ENCODE measurements at regions not wholly inside any gene's neighbourhood (a gene's known extent, or its start where the extent isn't known, plus 50 kb on each side); places are given as distances from the start of the nearest gene placed in this dataset.

- Histone ChIP-seq H3K9me3 (replicated peaks; ENCODE audit: control insufficient read depth, insufficient read depth, low read length) (no peaks in the 10 kb centered on the region), H3K36me3 (ENCODE audit: control insufficient read depth in 2 of 2, insufficient read depth in 2 of 2, low read length in 1 of 2) (no peaks in the 10 kb centered on the region), H4K20me1 (ENCODE audit: control insufficient read depth, insufficient read depth) (no peaks in the 10 kb centered on the region), H3K27ac (ENCODE audit: control insufficient read depth, insufficient read depth) (no peak overlapping the region), H3K79me2 (ENCODE audit: control insufficient read depth, insufficient read depth, low read length) (no peaks in the 10 kb centered on the region), H3K27me3 (replicated peaks in 1 of 2; ENCODE audit: control insufficient read depth in 2 of 2, insufficient read depth in 2 of 2, low read length in 1 of 2) (peaks cover 0 to 2% of the 10 kb centered on the region in 2 experiments; a peak in 1 of 4 replicates), H3K4me1 (ENCODE audit: control insufficient read depth, insufficient read depth, low read length) (peaks cover 3% of the 10 kb centered on the region; the same call in 1 of the 2 replicates), H3K9ac (ENCODE audit: control insufficient read depth, insufficient read depth, low read length) (no peak overlapping the region), H2AFZ (ENCODE audit: control insufficient read depth, low read depth, low read length) (no peak overlapping the region), H3K4me2 (ENCODE audit: control insufficient read depth, insufficient read depth) (no peak overlapping the region), H3K4me3 (no peak overlapping the region)
- TF ChIP-seq ASH2L (IDR thresholded peaks at IDR 0.05; ENCODE audit: borderline replicate concordance, low read depth) (no peak), MTA3 (IDR thresholded peaks at IDR 0.05; ENCODE audit: borderline replicate concordance, low read length) (no peak), TAF1 (IDR thresholded peaks at IDR 0.05; ENCODE audit: borderline replicate concordance, low read depth, low read length) (no peak), CBX5 (IDR thresholded peaks at IDR 0.05; ENCODE audit: low read depth) (no peak), RUNX3 (IDR thresholded peaks at IDR 0.05; ENCODE audit: low read length) (no peak), SRF (IDR thresholded peaks at IDR 0.05; ENCODE audit: low read depth in 2 of 2, low read length in 2 of 2) (no peak), MLLT1 (IDR thresholded peaks at IDR 0.05) (no peak), RAD51 (IDR thresholded peaks at IDR 0.05) (no peak), USF2 (IDR thresholded peaks at IDR 0.05; ENCODE audit: borderline replicate concordance, low read depth, low read length) (no peak), SP1 (IDR thresholded peaks at IDR 0.05; ENCODE audit: low read depth, low read length) (no peak)
- WGBS (ENCODE audit: insufficient coverage, insufficient replicate concordance, low lambda C conversion rate, missing lambda C conversion rate) = 80% methylated on average over 3 of the region's 3 CpGs
- BruUV-seq (replicated peaks) = no TSS peak
- SMC1A ChIA-PET (ENCODE audit: uncharacterized antibody, unreplicated experiment) = interaction anchor here (1.4 kb wide), 1 partner anchor 30 kb away, joined by 4 read pairs; no protein-coding TSS in a partner anchor
- in situ Hi-C loops (cut with MboI) = no loop called here
- no peak for FAIRE-seq
- POLR2A ChIA-PET = no interaction called here
- intact Hi-C loops (cut with micrococcal nuclease; ENCODE audit: unreplicated experiment) = no loop called here
- RAD21 ChIA-PET (ENCODE audit: unreplicated experiment) = no interaction called here
- CTCF ChIA-PET = interaction anchor here (0.8 to 1.1 kb wide), 3 partner anchors 11 to 19 kb away, joined by 3 to 4 read pairs (median 3); no protein-coding TSS in a partner anchor
- no peak for DNase-seq (ENCODE audit: low read depth, low spot score)
- ATAC-seq = no peak
Observed at GRCh38 chr12:9342614-9343353, 134.6 kb upstream of the PZP start.
